Loucy (cell line): ENCODE measurements at regions not wholly inside any gene's neighbourhood (a gene's known extent, or its start where the extent isn't known, plus 50 kb on each side); places are given as distances from the start of the nearest gene placed in this dataset.

Source experiments
- H2AFZ ChIP-seq: fragments of 200-600 bp; sonication (generic); 2 replicates; pipeline ENCODE4 v1.6.0; 2016; ENCODE audit warnings: antibody characterized with exemption, mild to moderate bottlenecking, low read length, moderate library complexity
- H3F3A ChIP-seq: fragments of 200-600 bp; 2 replicates; pipeline ENCODE4 v1.6.0; 2016; ENCODE audit warnings: antibody characterized with exemption, low read depth, mild to moderate bottlenecking
- H3K27me3 ChIP-seq: fragments of 200-600 bp; sonication (generic); 2 replicates; pipeline ENCODE4 v1.6.1; 2014; ENCODE audit warnings: low read length, mild to moderate bottlenecking; ENCODE audit not compliant: insufficient read depth, poor library complexity, severe bottlenecking
- H3K36me3 ChIP-seq: fragments of 200-600 bp; sonication (generic); 2 replicates; pipeline ENCODE4 v1.6.1; 2016; ENCODE audit warnings: low read length; ENCODE audit not compliant: insufficient read depth
- H3K4me1 ChIP-seq: fragments of 200-600 bp; sonication (generic); 2 replicates; pipeline ENCODE4 v1.5.1; 2014; ENCODE audit warnings: low read length, mild to moderate bottlenecking; ENCODE audit not compliant: insufficient read depth, poor library complexity, severe bottlenecking
- H3K4me2 ChIP-seq: fragments of 200-600 bp; sonication (generic); 2 replicates; pipeline ENCODE4 v1.6.0; 2014; ENCODE audit warnings: antibody characterized with exemption, low read length, low read depth, mild to moderate bottlenecking; ENCODE audit not compliant: poor library complexity, severe bottlenecking
- H3K4me3 ChIP-seq: fragments of 200-600 bp; sonication (generic); 2 replicates; pipeline ENCODE4 v1.5.1; 2014; ENCODE audit warnings: low read length, mild to moderate bottlenecking, mixed read lengths; ENCODE audit not compliant: poor library complexity, severe bottlenecking
- H3K79me2 ChIP-seq: fragments of 200-600 bp; sonication (generic); 2 replicates; pipeline ENCODE4 v1.6.1; 2014; ENCODE audit warnings: low read length; ENCODE audit not compliant: insufficient read depth
- H3K9ac ChIP-seq: fragments of 200-600 bp; sonication (generic); 2 replicates; pipeline ENCODE4 v1.6.0; 2014; ENCODE audit warnings: mild to moderate bottlenecking, low read depth, low read length, moderate library complexity; ENCODE audit not compliant: poor library complexity, severe bottlenecking
- H3K9me2 ChIP-seq: fragments of 200-600 bp; sonication (generic); replicated peaks from 2 replicates; pipeline ENCODE4 v1.6.1; 2016; ENCODE audit warnings: low read depth, low read length, mixed read lengths
- H3K9me3 ChIP-seq: fragments of 200-600 bp; sonication (generic); 2 replicates; pipeline ENCODE4 v1.6.1; 2014; ENCODE audit warnings: mild to moderate bottlenecking, antibody characterized with exemption, low read length, low read depth; ENCODE audit not compliant: insufficient read depth
- H4K20me1 ChIP-seq: fragments of 200-600 bp; sonication (generic); 2 replicates; pipeline ENCODE4 v1.6.0; 2014; ENCODE audit warnings: antibody characterized with exemption, low read length, mild to moderate bottlenecking; ENCODE audit not compliant: insufficient read depth, poor library complexity, severe bottlenecking
- EZH2phosphoT487 ChIP-seq: fragments of 200-600 bp; IDR thresholded peaks from 2 replicates; pipeline ENCODE4 v1.6.1; 2018; ENCODE audit warnings: antibody characterized with exemption, mild to moderate bottlenecking, moderate library complexity, borderline replicate concordance
- TF ChIP-seq, protein P1 (sequence below): fragments of 200-600 bp; sonication (generic); conservative IDR thresholded peaks from 2 replicates; pipeline ENCODE4 v1.5.1; 2014; ENCODE audit warnings: mild to moderate bottlenecking, antibody characterized with exemption, low read length

DNA sequence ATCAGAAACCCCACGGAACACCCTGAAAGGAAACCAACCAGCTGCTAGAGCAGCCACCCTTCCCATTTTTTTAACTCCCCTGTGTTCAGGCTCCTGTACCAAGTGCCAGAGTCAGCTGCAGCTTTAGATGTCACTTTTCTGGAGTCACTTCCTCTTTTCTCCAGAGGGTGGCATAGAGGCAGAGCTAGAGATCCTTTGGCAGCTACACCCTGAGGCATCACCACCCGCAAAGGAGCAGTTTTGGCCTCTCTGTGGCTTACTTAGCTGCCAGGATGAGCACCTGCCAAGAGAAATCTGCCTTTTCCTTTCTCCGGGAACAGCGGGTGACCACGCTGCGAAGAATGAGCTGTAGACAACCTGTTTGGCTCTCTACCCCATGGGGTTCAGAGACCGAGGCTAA lies 58.0 kb upstream of the CHRDL1 start:
- TF ChIP-seq, protein P1, sequence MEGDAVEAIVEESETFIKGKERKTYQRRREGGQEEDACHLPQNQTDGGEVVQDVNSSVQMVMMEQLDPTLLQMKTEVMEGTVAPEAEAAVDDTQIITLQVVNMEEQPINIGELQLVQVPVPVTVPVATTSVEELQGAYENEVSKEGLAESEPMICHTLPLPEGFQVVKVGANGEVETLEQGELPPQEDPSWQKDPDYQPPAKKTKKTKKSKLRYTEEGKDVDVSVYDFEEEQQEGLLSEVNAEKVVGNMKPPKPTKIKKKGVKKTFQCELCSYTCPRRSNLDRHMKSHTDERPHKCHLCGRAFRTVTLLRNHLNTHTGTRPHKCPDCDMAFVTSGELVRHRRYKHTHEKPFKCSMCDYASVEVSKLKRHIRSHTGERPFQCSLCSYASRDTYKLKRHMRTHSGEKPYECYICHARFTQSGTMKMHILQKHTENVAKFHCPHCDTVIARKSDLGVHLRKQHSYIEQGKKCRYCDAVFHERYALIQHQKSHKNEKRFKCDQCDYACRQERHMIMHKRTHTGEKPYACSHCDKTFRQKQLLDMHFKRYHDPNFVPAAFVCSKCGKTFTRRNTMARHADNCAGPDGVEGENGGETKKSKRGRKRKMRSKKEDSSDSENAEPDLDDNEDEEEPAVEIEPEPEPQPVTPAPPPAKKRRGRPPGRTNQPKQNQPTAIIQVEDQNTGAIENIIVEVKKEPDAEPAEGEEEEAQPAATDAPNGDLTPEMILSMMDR: peak; percentile 48
- no peak for TF ChIP-seq EZH2phosphoT487

DNA sequence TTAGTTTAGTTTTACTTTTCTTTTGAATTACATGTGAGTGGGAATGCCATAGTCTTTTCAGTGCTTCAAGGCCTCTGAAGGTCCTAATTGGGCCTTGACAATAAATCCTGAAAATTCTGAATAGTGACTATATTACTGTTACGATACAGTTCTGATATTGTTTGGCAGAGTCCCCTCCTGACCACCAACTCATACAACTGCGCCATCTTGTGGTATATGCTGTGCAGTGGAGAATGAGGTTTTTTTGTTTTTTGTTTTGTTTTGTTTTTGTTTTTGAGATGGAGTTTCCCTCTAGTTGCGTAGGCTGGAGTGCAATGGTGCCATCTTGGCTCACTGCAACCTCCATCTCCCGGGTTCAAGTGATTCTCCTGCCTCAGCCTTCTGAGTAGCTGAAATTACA lies 56.6 kb upstream of the CHRDL1 start:
- no peaks in the 10 kb centered on the region for H3K79me2 ChIP-seq
- no peak overlapping the region for H3K9ac ChIP-seq
- no peaks in the 10 kb centered on the region for H3K4me1 ChIP-seq
- TF ChIP-seq, protein P1: peak; percentile 61
- TF ChIP-seq EZH2phosphoT487: no peak
- no peaks in the 10 kb centered on the region for H3F3A ChIP-seq
- no peaks in the 10 kb centered on the region for H4K20me1 ChIP-seq
- H3K36me3 ChIP-seq: no peaks in the 10 kb centered on the region
- no peaks in the 10 kb centered on the region for H3K9me3 ChIP-seq
- no peaks in the 10 kb centered on the region for H3K9me2 ChIP-seq
- H3K27me3 ChIP-seq: no peaks in the 10 kb centered on the region
- no peak overlapping the region for H3K4me2 ChIP-seq
- no peak overlapping the region for H3K4me3 ChIP-seq
- no peak overlapping the region for H2AFZ ChIP-seq

More for the DNA sequence above, 58.0 kb upstream of the CHRDL1 start:
- Histone ChIP-seq H3K9me3 (no peaks in the 10 kb centered on the region), H3K79me2 (no peaks in the 10 kb centered on the region), H3K9ac (no peak overlapping the region), H3F3A (no peaks in the 10 kb centered on the region), H4K20me1 (no peaks in the 10 kb centered on the region), H3K9me2 (no peaks in the 10 kb centered on the region), H3K4me3 (no peak overlapping the region), H3K4me1 (no peaks in the 10 kb centered on the region), H3K4me2 (no peak overlapping the region), H3K36me3 (no peaks in the 10 kb centered on the region), H3K27me3 (no peaks in the 10 kb centered on the region), H2AFZ (no peak overlapping the region)

DNA sequence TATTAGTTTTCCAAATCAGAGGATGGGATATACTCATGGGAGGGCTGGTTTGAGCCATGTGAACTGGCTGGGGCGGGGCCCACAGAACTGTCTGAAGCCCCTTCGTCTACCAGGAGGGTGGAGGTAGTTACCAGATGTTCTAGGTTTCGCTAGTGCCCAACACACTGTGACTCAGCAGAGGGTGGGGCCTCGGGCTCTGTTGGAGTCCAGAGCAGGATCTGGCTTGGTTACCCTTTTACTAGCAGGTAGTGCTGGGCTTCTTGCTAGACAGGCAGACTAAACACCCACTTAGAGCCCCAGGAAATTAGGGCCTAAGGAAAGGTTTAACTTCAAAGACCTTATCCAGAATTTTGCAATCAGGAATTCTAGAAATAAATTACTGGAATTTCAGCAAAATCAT lies 56.2 kb upstream of the CHRDL1 start:
- Histone ChIP-seq H3K9ac (no peak overlapping the region), H2AFZ (no peak overlapping the region), H3K4me2 (no peak overlapping the region), H3K79me2 (no peaks in the 10 kb centered on the region), H3K36me3 (no peaks in the 10 kb centered on the region), H3K4me3 (no peak overlapping the region), H3K4me1 (no peaks in the 10 kb centered on the region), H4K20me1 (no peaks in the 10 kb centered on the region), H3K27me3 (no peaks in the 10 kb centered on the region), H3F3A (no peaks in the 10 kb centered on the region), H3K9me3 (no peaks in the 10 kb centered on the region), H3K9me2 (no peaks in the 10 kb centered on the region)
- TF ChIP-seq, protein P1: no peak
- TF ChIP-seq EZH2phosphoT487: no peak
